ENCODE measurements at regions not wholly inside any gene's neighbourhood (a gene's known extent, or its start where the extent isn't known, plus 50 kb on each side); places are given as distances from the start of the nearest gene placed in this dataset.
A peak's percentile ranks its signal among the peaks of the same experiment; 100 is the strongest.

DNA sequence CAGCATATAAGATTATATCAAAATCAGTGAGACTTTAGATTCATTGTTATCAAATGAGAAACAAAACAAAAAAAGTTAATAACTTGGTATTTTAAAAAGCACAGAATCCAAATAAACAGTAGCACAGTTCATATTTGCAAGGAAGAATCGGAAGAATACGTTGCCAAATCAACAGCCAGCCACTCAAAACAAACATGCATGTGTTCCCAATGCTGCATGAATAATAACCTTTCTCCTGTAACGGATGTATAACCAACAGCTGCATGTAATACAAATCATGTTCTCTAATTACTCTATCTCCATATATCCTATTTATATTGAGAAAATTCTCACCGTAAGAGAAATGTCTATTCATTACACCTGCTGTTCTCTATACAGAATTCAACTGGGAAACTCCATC, 98.9 kb upstream of the FOXD3 start:
- Mint-ChIP-seq H3K27me3 (ENCODE audit: insufficient read depth) (peaks cover 2% of the 10 kb centered on the region), H3K27ac (no peak overlapping the region), H3K4me1 (no peaks in the 10 kb centered on the region), H3K4me3 (no peak overlapping the region), H3K36me3 (ENCODE audit: low read depth) (no peaks in the 10 kb centered on the region), H3K9me3 (peaks cover 3% of the 10 kb centered on the region)
- H3K27ac ChIP-seq (ENCODE audit: low read depth, low read length), result no peak overlapping the region
- no peaks in the 10 kb centered on the region for H3K27me3 ChIP-seq (ENCODE audit: control insufficient read depth, insufficient read depth, low read length, poor library complexity, severe bottlenecking)
- 56 to 71% methylated on average over 3 to 4 of the region's 4 CpGs for WGBS, 2 experiments (ENCODE audit: insufficient coverage in 1 of 2, insufficient read length in 1 of 2)
- no peaks in the 10 kb centered on the region for H3K9me3 ChIP-seq (ENCODE audit: control insufficient read depth, low read length)
- no peaks in the 10 kb centered on the region for H3K4me1 ChIP-seq (ENCODE audit: control insufficient read depth, insufficient read depth, low read length)
- no peak overlapping the region for H3K4me3 ChIP-seq (ENCODE audit: low read length)
- no peak overlapping the region for H3K9ac ChIP-seq (ENCODE audit: extremely low read depth, low read length, poor library complexity, severe bottlenecking)
- H3K36me3 ChIP-seq (ENCODE audit: control insufficient read depth, insufficient read depth, low read length), result no peaks in the 10 kb centered on the region
- no peak for DNase-seq
- no peak for TF ChIP-seq CTCF (conservative IDR thresholded peaks at IDR 0.05)

DNA sequence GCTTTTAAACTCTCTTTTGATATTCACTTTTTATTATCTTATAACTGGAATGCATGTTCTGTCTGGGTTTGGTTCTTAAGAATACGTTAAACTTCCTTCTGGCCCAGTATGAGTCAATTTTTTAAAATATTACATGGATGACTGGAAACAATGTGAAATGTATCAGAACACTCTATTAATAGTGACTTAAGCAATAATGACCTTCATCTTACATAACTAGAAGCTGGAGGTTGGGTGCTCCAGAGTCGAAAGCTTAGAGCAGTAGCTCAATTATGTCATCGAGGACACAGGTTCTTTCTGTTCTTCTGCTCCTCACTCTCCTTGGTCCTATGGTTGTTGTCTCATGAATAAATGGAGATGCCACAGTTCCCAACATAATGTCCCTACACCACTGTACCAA, 91.6 kb upstream of the FOXD3 start:
- no peak for TF ChIP-seq CTCF (conservative IDR thresholded peaks at IDR 0.05)
- no peaks in the 10 kb centered on the region for H3K27me3 Mint-ChIP-seq (ENCODE audit: insufficient read depth)
- 95 to 100% methylated on average over 2 to 3 of the region's 3 CpGs for WGBS, 2 experiments (ENCODE audit: insufficient coverage in 1 of 2, insufficient read length in 1 of 2)
- peaks cover 18% of the 10 kb centered on the region for H3K9me3 Mint-ChIP-seq
- H3K4me1 Mint-ChIP-seq, result peaks cover 9% of the 10 kb centered on the region
- no peak overlapping the region for H3K4me3 Mint-ChIP-seq
- H3K36me3 Mint-ChIP-seq (ENCODE audit: low read depth), result no peaks in the 10 kb centered on the region
- H3K27ac Mint-ChIP-seq, result no peak overlapping the region
- no peak for DNase-seq
- H3K9ac ChIP-seq (ENCODE audit: extremely low read depth, low read length, poor library complexity, severe bottlenecking), result no peak overlapping the region
- H3K36me3 ChIP-seq (ENCODE audit: control insufficient read depth, insufficient read depth, low read length), result no peaks in the 10 kb centered on the region
- H3K4me3 ChIP-seq (ENCODE audit: low read length), result no peak overlapping the region
- H3K27ac ChIP-seq (ENCODE audit: low read depth, low read length), result no peak overlapping the region
- H3K27me3 ChIP-seq (ENCODE audit: control insufficient read depth, insufficient read depth, low read length, poor library complexity, severe bottlenecking), result no peaks in the 10 kb centered on the region
- peaks cover 6% of the 10 kb centered on the region for H3K4me1 ChIP-seq (ENCODE audit: control insufficient read depth, insufficient read depth, low read length)
- peaks cover 8% of the 10 kb centered on the region for H3K9me3 ChIP-seq (ENCODE audit: control insufficient read depth, low read length)

DNA sequence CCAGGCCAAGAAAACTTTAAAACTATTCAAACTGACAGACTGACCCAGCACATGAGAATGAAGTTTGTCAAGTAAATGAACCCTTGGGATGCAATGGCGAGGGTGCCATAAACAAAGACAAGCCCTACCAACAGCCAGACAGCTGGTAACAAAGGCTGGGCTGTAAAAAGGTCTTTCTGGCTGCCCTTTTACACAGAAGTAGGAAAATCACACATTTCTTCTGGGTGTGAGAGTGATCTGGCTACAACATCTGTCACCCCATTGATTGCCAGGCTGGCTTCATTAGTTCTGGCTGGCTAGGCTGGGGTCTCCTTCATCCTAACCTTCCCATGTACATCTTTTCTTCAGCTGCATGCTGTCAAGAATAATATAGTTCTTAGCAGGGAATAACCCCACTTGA, 83.6 kb upstream of the FOXD3 start:
- no peaks in the 10 kb centered on the region for H3K4me1 ChIP-seq (ENCODE audit: control insufficient read depth, insufficient read depth, low read length)
- TF ChIP-seq CTCF (conservative IDR thresholded peaks at IDR 0.05), result no peak
- Mint-ChIP-seq H3K4me3 (no peak overlapping the region), H3K9me3 (peaks cover 13% of the 10 kb centered on the region), H3K4me1 (no peaks in the 10 kb centered on the region), H3K27me3 (ENCODE audit: insufficient read depth) (no peaks in the 10 kb centered on the region), H3K36me3 (ENCODE audit: low read depth) (no peaks in the 10 kb centered on the region), H3K27ac (no peak overlapping the region)
- H3K9me3 ChIP-seq (ENCODE audit: control insufficient read depth, low read length), result peaks cover 8% of the 10 kb centered on the region
- H3K27me3 ChIP-seq (ENCODE audit: control insufficient read depth, insufficient read depth, low read length, poor library complexity, severe bottlenecking), result no peaks in the 10 kb centered on the region
- H3K9ac ChIP-seq (ENCODE audit: extremely low read depth, low read length, poor library complexity, severe bottlenecking), result no peak overlapping the region
- WGBS, 2 experiments (ENCODE audit: insufficient coverage in 1 of 2, insufficient read length in 1 of 2), result 71 to 86% methylated on average over 1 of the region's 1 CpG
- no peak overlapping the region for H3K4me3 ChIP-seq (ENCODE audit: low read length)
- H3K36me3 ChIP-seq (ENCODE audit: control insufficient read depth, insufficient read depth, low read length), result no peaks in the 10 kb centered on the region
- H3K27ac ChIP-seq (ENCODE audit: low read depth, low read length), result peak overlapping the region; percentile 60
- no peak for DNase-seq
